WTC11 (cell line): ENCODE measurements at regions not wholly inside any gene's neighbourhood (a gene's known extent, or its start where the extent isn't known, plus 50 kb on each side); places are given as distances from the start of the nearest gene placed in this dataset.

Experiments used
- ATAC-seq: fragments of 200-7000 bp; cut with Tn5 transposase; 2 replicates; pipeline ENCODE4 v1.10.0; 2021; ENCODE audit warnings: mild to moderate bottlenecking, moderate library complexity
- CTCF ChIA-PET: fragments of 300-600 bp; sonication (Branson Sonifier 250); formaldehyde crosslinking; loops from one replicate; lab custom pipeline; 2021; ENCODE audit warnings: antibody characterized with exemption; lab: Charles Lee
- POLR2A ChIA-PET: fragments of 350-600 bp; sonication (Branson Sonifier 250); formaldehyde crosslinking; loops from one replicate; lab custom pipeline; 2021; ENCODE audit warnings: antibody characterized with exemption; lab: Charles Lee
- DNase-seq: peaks from one replicate; pipeline ENCODE4 v3.0.0; 2021; ENCODE audit warnings: low spot score
- H3K27ac Mint-ChIP-seq: 2 replicates; pipeline ENCODE4 v1.8.0; 2021; ENCODE audit warnings: mixed read lengths
- H3K27me3 Mint-ChIP-seq: 2 replicates; pipeline ENCODE4 v1.8.0; 2021; ENCODE audit warnings: low read depth, mild to moderate bottlenecking, moderate library complexity, mixed read lengths
- H3K36me3 Mint-ChIP-seq: 2 replicates; pipeline ENCODE4 v1.8.0; 2021; ENCODE audit warnings: mixed read lengths
- H3K4me1 Mint-ChIP-seq: 2 replicates; pipeline ENCODE4 v1.8.0; 2022; ENCODE audit warnings: mixed read lengths
- H3K4me3 Mint-ChIP-seq: 2 replicates; pipeline ENCODE4 v1.8.0; 2021; ENCODE audit warnings: mild to moderate bottlenecking, moderate library complexity, mixed read lengths
- H3K9me3 Mint-ChIP-seq: 2 replicates; pipeline ENCODE4 v1.8.0; 2021; ENCODE audit warnings: mixed read lengths
- AFF4 ChIP-seq: sonication (generic); formaldehyde crosslinking; IDR thresholded peaks from 2 replicates; pipeline ENCODE4 v1.8.1; 2023; ENCODE audit warnings: mild to moderate bottlenecking, missing genetic modification reagents, borderline replicate concordance
- CREB1 ChIP-seq: sonication (generic); formaldehyde crosslinking; IDR thresholded peaks from 2 replicates; pipeline ENCODE4 v1.8.0; 2023; ENCODE audit warnings: mild to moderate bottlenecking, missing genetic modification reagents
- CREM ChIP-seq: sonication (generic); formaldehyde crosslinking; IDR thresholded peaks from 2 replicates; pipeline ENCODE4 v1.8.1; 2022; ENCODE audit warnings: mild to moderate bottlenecking, missing genetic modification reagents, moderate library complexity
- E2F5 ChIP-seq: sonication (generic); formaldehyde crosslinking; IDR thresholded peaks from 2 replicates; pipeline ENCODE4 v1.8.1; 2022; ENCODE audit warnings: mild to moderate bottlenecking, moderate library complexity, missing genetic modification reagents
- ESRRA ChIP-seq: sonication (generic); formaldehyde crosslinking; IDR thresholded peaks from 2 replicates; pipeline ENCODE4 v1.8.1; 2022; ENCODE audit warnings: mild to moderate bottlenecking, missing genetic modification reagents, borderline replicate concordance
- GABPB1 ChIP-seq: sonication (generic); formaldehyde crosslinking; IDR thresholded peaks from 2 replicates; pipeline ENCODE4 v1.8.1; 2023; ENCODE audit warnings: mild to moderate bottlenecking, missing genetic modification reagents
- GTF2I ChIP-seq: fragments of 250-450 bp; sonication (Bioruptor Pico); conservative IDR thresholded peaks from 2 replicates; pipeline ENCODE4 v1.4.0; 2021; ENCODE audit warnings: mild to moderate bottlenecking
- IRF2 ChIP-seq: sonication (generic); formaldehyde crosslinking; IDR thresholded peaks from 2 replicates; pipeline ENCODE4 v1.8.0; 2022; ENCODE audit warnings: low read depth, missing genetic modification reagents, borderline replicate concordance
- JAZF1 ChIP-seq: fragments of 250-450 bp; sonication (Bioruptor Pico); IDR thresholded peaks from 2 replicates; pipeline ENCODE4 v1.9.0; 2021; ENCODE audit warnings: moderate library complexity, mild to moderate bottlenecking, inconsistent platforms
- MLX ChIP-seq: sonication (generic); formaldehyde crosslinking; IDR thresholded peaks from 2 replicates; pipeline ENCODE4 v1.8.1; 2023; ENCODE audit warnings: mild to moderate bottlenecking, missing genetic modification reagents, moderate library complexity
- MYBL2 ChIP-seq: sonication (generic); formaldehyde crosslinking; IDR thresholded peaks from 2 replicates; pipeline ENCODE4 v1.8.1; 2023; ENCODE audit warnings: mild to moderate bottlenecking, moderate library complexity, missing genetic modification reagents
- NFYB ChIP-seq: sonication (generic); formaldehyde crosslinking; conservative IDR thresholded peaks from 2 replicates; pipeline ENCODE4 v1.8.0; 2022; ENCODE audit warnings: low read depth, missing genetic modification reagents
- SMAD4 ChIP-seq: sonication (generic); formaldehyde crosslinking; IDR thresholded peaks from 2 replicates; pipeline ENCODE4 v1.8.0; 2022; ENCODE audit warnings: mild to moderate bottlenecking, missing genetic modification reagents
- SOX15 ChIP-seq: fragments of 250-450 bp; sonication (Bioruptor Pico); IDR thresholded peaks from 2 replicates; pipeline ENCODE4 v1.9.0; 2021; ENCODE audit warnings: mild to moderate bottlenecking
- TEAD4 ChIP-seq: sonication (generic); formaldehyde crosslinking; IDR thresholded peaks from 2 replicates; pipeline ENCODE4 v1.8.0; 2022; ENCODE audit warnings: mild to moderate bottlenecking, missing genetic modification reagents
- ZNF121 ChIP-seq: sonication (generic); formaldehyde crosslinking; IDR thresholded peaks from 2 replicates; pipeline ENCODE4 v1.8.0; 2023; ENCODE audit warnings: missing genetic modification reagents
- ZNF317 ChIP-seq: sonication (generic); formaldehyde crosslinking; IDR thresholded peaks from 2 replicates; pipeline ENCODE4 v1.8.1; 2023; ENCODE audit warnings: low read depth, mild to moderate bottlenecking, moderate library complexity, missing genetic modification reagents, borderline replicate concordance
- ZNF396 ChIP-seq: fragments of 250-450 bp; sonication (Bioruptor Pico); IDR thresholded peaks from 2 replicates; pipeline ENCODE4 v1.8.0; 2021; ENCODE audit warnings: mild to moderate bottlenecking, moderate library complexity, borderline replicate concordance
- ZNF416 ChIP-seq: fragments of 250-450 bp; sonication (Bioruptor Pico); IDR thresholded peaks from 2 replicates; pipeline ENCODE4 v1.9.0; 2021; ENCODE audit warnings: mild to moderate bottlenecking, inconsistent platforms
- ZNF423 ChIP-seq: fragments of 250-450 bp; sonication (Bioruptor Pico); IDR thresholded peaks from 2 replicates; pipeline ENCODE4 v2.1.2; 2022; ENCODE audit warnings: mild to moderate bottlenecking, moderate library complexity
- ZNF512 ChIP-seq: sonication (generic); formaldehyde crosslinking; IDR thresholded peaks from 2 replicates; pipeline ENCODE4 v1.8.1; 2022; ENCODE audit warnings: missing genetic modification reagents, borderline replicate concordance
- ZSCAN18 ChIP-seq: fragments of 250-450 bp; sonication (Bioruptor Pico); IDR thresholded peaks from 2 replicates; pipeline ENCODE4 v2.1.2; 2022; ENCODE audit warnings: mild to moderate bottlenecking, moderate library complexity
- TF ChIP-seq, protein P1 (sequence below): sonication (generic); formaldehyde crosslinking; IDR thresholded peaks from 2 replicates; pipeline ENCODE4 v1.8.0; 2022; ENCODE audit warnings: mild to moderate bottlenecking, missing genetic modification reagents
- TF ChIP-seq, protein P2 (sequence below): sonication (generic); formaldehyde crosslinking; IDR thresholded peaks from 2 replicates; pipeline ENCODE4 v1.8.0; 2022; ENCODE audit warnings: mild to moderate bottlenecking, missing genetic modification reagents
- TF ChIP-seq, protein P3 (sequence below): sonication (generic); formaldehyde crosslinking; IDR thresholded peaks from 2 replicates; pipeline ENCODE4 v1.8.1; 2022; ENCODE audit warnings: low read depth, mild to moderate bottlenecking, moderate library complexity, missing genetic modification reagents, borderline replicate concordance

DNA sequence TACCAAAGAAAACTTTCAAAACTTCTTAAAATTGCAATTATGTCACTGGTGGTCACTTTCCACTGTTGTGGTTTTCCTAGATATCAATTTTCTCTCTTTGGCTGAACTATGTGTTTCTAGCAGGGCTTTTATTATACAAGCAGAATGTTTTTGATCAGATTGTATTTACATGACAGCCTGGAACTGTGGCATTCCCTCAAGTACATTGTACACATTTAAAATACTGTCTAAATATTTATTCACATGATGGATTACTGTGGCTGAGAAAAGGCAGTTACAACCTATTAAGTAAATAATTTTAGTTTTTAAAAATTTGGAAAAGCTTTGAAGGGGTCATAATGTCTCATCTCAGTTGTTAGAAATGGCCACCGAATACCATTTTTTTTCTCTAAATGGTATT is 231.9 kb upstream of the PPP1R3A start (continued):
- TF ChIP-seq ZNF423 (CRISPR knock-in tag) = no peak
- TF ChIP-seq, protein P1, sequence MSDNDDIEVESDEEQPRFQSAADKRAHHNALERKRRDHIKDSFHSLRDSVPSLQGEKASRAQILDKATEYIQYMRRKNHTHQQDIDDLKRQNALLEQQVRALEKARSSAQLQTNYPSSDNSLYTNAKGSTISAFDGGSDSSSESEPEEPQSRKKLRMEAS (CRISPR knock-in tag) = no peak
- TF ChIP-seq, all 79 proteins: peak for 0

DNA sequence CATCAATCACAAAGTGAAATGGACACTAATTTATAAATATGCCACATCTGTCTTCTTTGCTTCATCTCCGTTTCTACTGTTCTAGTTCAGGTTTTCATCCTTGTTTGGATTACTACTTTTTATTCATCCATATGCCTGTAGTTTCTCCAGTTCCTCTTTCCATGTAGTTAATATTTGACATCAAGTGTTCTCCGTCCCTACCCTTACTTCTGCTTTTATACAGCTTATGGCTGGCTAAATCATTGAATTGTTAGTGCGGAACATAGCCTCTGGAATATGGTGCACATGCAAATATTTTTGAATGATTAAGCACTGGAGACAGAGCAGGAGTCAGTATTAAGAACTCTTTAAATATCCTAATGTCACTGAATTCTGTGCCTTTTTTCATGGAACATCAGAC is 230.0 kb upstream of the PPP1R3A start:
- ChIA-PET POLR2A (no interaction called here), CTCF (no interaction called here)
- no peaks in the 10 kb centered on the region for H3K9me3 Mint-ChIP-seq
- H3K27ac Mint-ChIP-seq = no peak overlapping the region
- H3K4me3 Mint-ChIP-seq = no peak overlapping the region
- H3K27me3 Mint-ChIP-seq = no peaks in the 10 kb centered on the region
- DNase-seq (no peak), ATAC-seq (no peak)
- peaks cover 38% of the 10 kb centered on the region for H3K4me1 Mint-ChIP-seq
- TF ChIP-seq GTF2I (CRISPR knock-in tag) = no peak
- no peak for TF ChIP-seq MLX (CRISPR knock-in tag)
- no peak for TF ChIP-seq SOX15
- TF ChIP-seq JAZF1 (CRISPR knock-in tag) = no peak
- TF ChIP-seq ZNF416 = no peak
- no peak for TF ChIP-seq MYBL2 (CRISPR knock-in tag)
- TF ChIP-seq, protein P2, sequence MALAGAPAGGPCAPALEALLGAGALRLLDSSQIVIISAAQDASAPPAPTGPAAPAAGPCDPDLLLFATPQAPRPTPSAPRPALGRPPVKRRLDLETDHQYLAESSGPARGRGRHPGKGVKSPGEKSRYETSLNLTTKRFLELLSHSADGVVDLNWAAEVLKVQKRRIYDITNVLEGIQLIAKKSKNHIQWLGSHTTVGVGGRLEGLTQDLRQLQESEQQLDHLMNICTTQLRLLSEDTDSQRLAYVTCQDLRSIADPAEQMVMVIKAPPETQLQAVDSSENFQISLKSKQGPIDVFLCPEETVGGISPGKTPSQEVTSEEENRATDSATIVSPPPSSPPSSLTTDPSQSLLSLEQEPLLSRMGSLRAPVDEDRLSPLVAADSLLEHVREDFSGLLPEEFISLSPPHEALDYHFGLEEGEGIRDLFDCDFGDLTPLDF = no peak
- TF ChIP-seq CREB1 (CRISPR knock-in tag) = no peak
- no peak for TF ChIP-seq IRF2 (CRISPR knock-in tag)
- TF ChIP-seq ZNF317 (CRISPR knock-in tag) = no peak
- no peak for TF ChIP-seq AFF4 (CRISPR knock-in tag)
- no peak for TF ChIP-seq GABPB1 (CRISPR knock-in tag)
- TF ChIP-seq ZNF396 (CRISPR knock-in tag) = no peak
- no peaks in the 10 kb centered on the region for H3K36me3 Mint-ChIP-seq

- Mint-ChIP-seq H3K4me1 (peaks cover 3% of the 10 kb centered on the region; the same call in 1 of the 2 replicates), H3K4me3 (no peak overlapping the region), H3K9me3 (no peaks in the 10 kb centered on the region), H3K27ac (no peak overlapping the region), H3K36me3 (no peaks in the 10 kb centered on the region), H3K27me3 (no peaks in the 10 kb centered on the region)
- DNase-seq = no peak
- POLR2A ChIA-PET = interaction anchor here (1.0 kb wide), 1 partner anchor 279 kb away, joined by 3 read pairs; no protein-coding TSS in a partner anchor
- CTCF ChIA-PET = no interaction called here
- peak; percentile 92 for ATAC-seq
- TF ChIP-seq ESRRA (CRISPR knock-in tag) (no peak), NFYB (CRISPR knock-in tag) (no peak), TEAD4 (no peak), ZNF121 (CRISPR knock-in tag) (no peak), CREM (no peak), SMAD4 (CRISPR knock-in tag) (no peak), ZNF512 (CRISPR knock-in tag) (no peak), ZSCAN18 (CRISPR knock-in tag) (no peak), E2F5 (CRISPR knock-in tag) (no peak)
- TF ChIP-seq, protein P3, sequence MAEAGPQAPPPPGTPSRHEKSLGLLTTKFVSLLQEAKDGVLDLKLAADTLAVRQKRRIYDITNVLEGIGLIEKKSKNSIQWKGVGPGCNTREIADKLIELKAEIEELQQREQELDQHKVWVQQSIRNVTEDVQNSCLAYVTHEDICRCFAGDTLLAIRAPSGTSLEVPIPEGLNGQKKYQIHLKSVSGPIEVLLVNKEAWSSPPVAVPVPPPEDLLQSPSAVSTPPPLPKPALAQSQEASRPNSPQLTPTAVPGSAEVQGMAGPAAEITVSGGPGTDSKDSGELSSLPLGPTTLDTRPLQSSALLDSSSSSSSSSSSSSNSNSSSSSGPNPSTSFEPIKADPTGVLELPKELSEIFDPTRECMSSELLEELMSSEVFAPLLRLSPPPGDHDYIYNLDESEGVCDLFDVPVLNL = no peak
- TF ChIP-seq, all 79 proteins: peak for 0
Observed at GRCh38 chr7:114141415-114141814, 222.6 kb upstream of the PPP1R3A start.
